ENCODE measurements at regions not wholly inside any gene's neighbourhood (a gene's known extent, or its start where the extent isn't known, plus 50 kb on each side); places are given as distances from the start of the nearest gene placed in this dataset.

GRCh38 chr7:137097111-137097510 is 228.7 kb downstream of the CHRM2 start:
- no peaks in the 10 kb centered on the region for H3K4me1 ChIP-seq (ENCODE audit: insufficient read depth, low read length, poor library complexity, severe bottlenecking)
- no peak overlapping the region for H3K4me3 ChIP-seq (ENCODE audit: low read depth, low read length, poor library complexity, severe bottlenecking)
- no peaks in the 10 kb centered on the region for H3K36me3 ChIP-seq (ENCODE audit: insufficient read depth, low read length, poor library complexity, severe bottlenecking)
- no peaks in the 10 kb centered on the region for H3K9me3 ChIP-seq (ENCODE audit: low read depth, low read length, poor library complexity, severe bottlenecking)
- no TSS peak for BruUV-seq (replicated peaks)
- no peak for DNase-seq (ENCODE audit: low spot score)
- intact Hi-C loops (cut with micrococcal nuclease; ENCODE audit: unreplicated experiment): no loop called here
- H3K27me3 ChIP-seq (replicated peaks; ENCODE audit: insufficient read depth, low read depth, low read length, poor library complexity): no peaks in the 10 kb centered on the region
- ChIA-PET POLR2A (ENCODE audit: low non-redundant PET) (no interaction called here), CTCF (no interaction called here)
- no peak overlapping the region for H3K27ac ChIP-seq (ENCODE audit: low read depth, low read length, poor library complexity, severe bottlenecking)
- TF ChIP-seq CTCF (conservative IDR thresholded peaks at IDR 0.05; ENCODE audit: low read depth, low read length) (no peak), EZH2 (IDR thresholded peaks at IDR 0.05; ENCODE audit: borderline replicate concordance, low read depth, low read length, poor library complexity, severe bottlenecking) (no peak)

- BruUV-seq (replicated peaks): no TSS peak
- CTCF ChIA-PET: no interaction called here
These were observed 228.2 kb downstream of the CHRM2 start for GRCh38 chr7:137096607-137097006.

GRCh38 chr7:137093198-137093597 is 224.7 kb downstream of the CHRM2 start:
- no peak for TF ChIP-seq EZH2 (IDR thresholded peaks at IDR 0.05; ENCODE audit: borderline replicate concordance, low read depth, low read length, poor library complexity, severe bottlenecking)
- TF ChIP-seq CTCF (conservative IDR thresholded peaks at IDR 0.05; ENCODE audit: low read depth, low read length): no peak
- CTCF ChIA-PET: no interaction called here
- no peaks in the 10 kb centered on the region for H3K36me3 ChIP-seq (ENCODE audit: insufficient read depth, low read length, poor library complexity, severe bottlenecking)
- POLR2A ChIA-PET (ENCODE audit: low non-redundant PET): no interaction called here
- no peak for DNase-seq (ENCODE audit: low spot score)
- H3K4me1 ChIP-seq (ENCODE audit: insufficient read depth, low read length, poor library complexity, severe bottlenecking): no peaks in the 10 kb centered on the region
- no peak overlapping the region for H3K4me3 ChIP-seq (ENCODE audit: low read depth, low read length, poor library complexity, severe bottlenecking)
- no peak overlapping the region for H3K27ac ChIP-seq (ENCODE audit: low read depth, low read length, poor library complexity, severe bottlenecking)
- intact Hi-C loops (cut with micrococcal nuclease; ENCODE audit: unreplicated experiment): no loop called here
- H3K27me3 ChIP-seq (replicated peaks; ENCODE audit: insufficient read depth, low read depth, low read length, poor library complexity): no peaks in the 10 kb centered on the region
- no peaks in the 10 kb centered on the region for H3K9me3 ChIP-seq (ENCODE audit: low read depth, low read length, poor library complexity, severe bottlenecking)
- no TSS peak for BruUV-seq (replicated peaks)

More at GRCh38 chr7:137096607-137097006, 228.2 kb downstream of the CHRM2 start:
- no peak for TF ChIP-seq CTCF (conservative IDR thresholded peaks at IDR 0.05; ENCODE audit: low read depth, low read length)
- TF ChIP-seq EZH2 (IDR thresholded peaks at IDR 0.05; ENCODE audit: borderline replicate concordance, low read depth, low read length, poor library complexity, severe bottlenecking): no peak
- POLR2A ChIA-PET (ENCODE audit: low non-redundant PET): no interaction called here
- Histone ChIP-seq H3K4me3 (ENCODE audit: low read depth, low read length, poor library complexity, severe bottlenecking) (no peak overlapping the region), H3K4me1 (ENCODE audit: insufficient read depth, low read length, poor library complexity, severe bottlenecking) (no peaks in the 10 kb centered on the region), H3K36me3 (ENCODE audit: insufficient read depth, low read length, poor library complexity, severe bottlenecking) (no peaks in the 10 kb centered on the region), H3K27me3 (replicated peaks; ENCODE audit: insufficient read depth, low read depth, low read length, poor library complexity) (no peaks in the 10 kb centered on the region), H3K9me3 (ENCODE audit: low read depth, low read length, poor library complexity, severe bottlenecking) (no peaks in the 10 kb centered on the region), H3K27ac (ENCODE audit: low read depth, low read length, poor library complexity, severe bottlenecking) (no peak overlapping the region)
- DNase-seq (ENCODE audit: low spot score): no peak
- intact Hi-C loops (cut with micrococcal nuclease; ENCODE audit: unreplicated experiment): no loop called here

Measured in A673 (cell line).